ENCODE measurements at regions not wholly inside any gene's neighbourhood (a gene's known extent, or its start where the extent isn't known, plus 50 kb on each side); places are given as distances from the start of the nearest gene placed in this dataset.
"Not testable (repeated sequence)": the region's sequence is repeated elsewhere in the genome, so short reads cannot be mapped to it uniquely, and the experiment has no call there.

GRCh38 chr5:96124589-96124988, 162.9 kb upstream of the ELL2 start:
- DNase-seq: no peak

GRCh38 chr5:96123418-96123817, 161.8 kb upstream of the ELL2 start:
- DNase-seq: no peak

- no peak for DNase-seq
These were observed 159.7 kb upstream of the ELL2 start for GRCh38 chr5:96121364-96121763.

GRCh38 chr5:96120120-96120519, 158.5 kb upstream of the ELL2 start:
- no peak for DNase-seq

GRCh38 chr5:96117771-96118651, 156.4 kb upstream of the ELL2 start:
- no peak for DNase-seq

- DNase-seq: no peak
These were observed 153.6 kb upstream of the ELL2 start for GRCh38 chr5:96115147-96115807.

GRCh38 chr5:96114736-96115135, 153.1 kb upstream of the ELL2 start:
- DNase-seq: no peak

GRCh38 chr5:96113170-96113939, 151.7 kb upstream of the ELL2 start:
- DNase-seq: peak; percentile 21 to 26

GRCh38 chr5:96112703-96113102, 151.1 kb upstream of the ELL2 start:
- no peak for DNase-seq

GRCh38 chr5:96112123-96112670, 150.5 kb upstream of the ELL2 start:
- DNase-seq: no peak

- DNase-seq: no peak
These were observed 149.6 kb upstream of the ELL2 start for GRCh38 chr5:96111080-96111756.

GRCh38 chr5:96110300-96110699, 148.6 kb upstream of the ELL2 start:
- DNase-seq: no peak

GRCh38 chr5:96108629-96109028, 147.0 kb upstream of the ELL2 start:
- not testable (repeated sequence) for DNase-seq

GRCh38 chr5:96103829-96104228, 142.2 kb upstream of the ELL2 start:
- DNase-seq: not testable (repeated sequence)

GRCh38 chr5:96101358-96102089, 139.9 kb upstream of the ELL2 start:
- no peak for DNase-seq

GRCh38 chr5:96097488-96097887, 135.8 kb upstream of the ELL2 start:
- not testable (repeated sequence) for DNase-seq

- no peak for DNase-seq
These were observed 135.1 kb upstream of the ELL2 start for GRCh38 chr5:96096724-96097123.

- no peak for DNase-seq
These were observed 133.3 kb upstream of the ELL2 start for GRCh38 chr5:96094904-96095303.

GRCh38 chr5:96093890-96094381, 132.3 kb upstream of the ELL2 start:
- DNase-seq: no peak

GRCh38 chr5:96093340-96093739, 131.7 kb upstream of the ELL2 start:
- no peak for DNase-seq

GRCh38 chr5:96091874-96092273, 130.2 kb upstream of the ELL2 start:
- DNase-seq: no peak

GRCh38 chr5:96090215-96090614, 128.6 kb upstream of the ELL2 start:
- no peak for DNase-seq
